C4-2B (cell line): ENCODE measurements at regions not wholly inside any gene's neighbourhood (a gene's known extent, or its start where the extent isn't known, plus 50 kb on each side); places are given as distances from the start of the nearest gene placed in this dataset.

Experiments
- ZFX ChIP-seq: fragments of 450-650 bp; IDR thresholded peaks from 2 replicates; pipeline ENCODE4 v1.6.1; 2017
- TF ChIP-seq, protein P1 (sequence below): fragments of 450-650 bp; conservative IDR thresholded peaks from 2 replicates; pipeline ENCODE4 v1.5.1; 2017; ENCODE audit warnings: mild to moderate bottlenecking

DNA sequence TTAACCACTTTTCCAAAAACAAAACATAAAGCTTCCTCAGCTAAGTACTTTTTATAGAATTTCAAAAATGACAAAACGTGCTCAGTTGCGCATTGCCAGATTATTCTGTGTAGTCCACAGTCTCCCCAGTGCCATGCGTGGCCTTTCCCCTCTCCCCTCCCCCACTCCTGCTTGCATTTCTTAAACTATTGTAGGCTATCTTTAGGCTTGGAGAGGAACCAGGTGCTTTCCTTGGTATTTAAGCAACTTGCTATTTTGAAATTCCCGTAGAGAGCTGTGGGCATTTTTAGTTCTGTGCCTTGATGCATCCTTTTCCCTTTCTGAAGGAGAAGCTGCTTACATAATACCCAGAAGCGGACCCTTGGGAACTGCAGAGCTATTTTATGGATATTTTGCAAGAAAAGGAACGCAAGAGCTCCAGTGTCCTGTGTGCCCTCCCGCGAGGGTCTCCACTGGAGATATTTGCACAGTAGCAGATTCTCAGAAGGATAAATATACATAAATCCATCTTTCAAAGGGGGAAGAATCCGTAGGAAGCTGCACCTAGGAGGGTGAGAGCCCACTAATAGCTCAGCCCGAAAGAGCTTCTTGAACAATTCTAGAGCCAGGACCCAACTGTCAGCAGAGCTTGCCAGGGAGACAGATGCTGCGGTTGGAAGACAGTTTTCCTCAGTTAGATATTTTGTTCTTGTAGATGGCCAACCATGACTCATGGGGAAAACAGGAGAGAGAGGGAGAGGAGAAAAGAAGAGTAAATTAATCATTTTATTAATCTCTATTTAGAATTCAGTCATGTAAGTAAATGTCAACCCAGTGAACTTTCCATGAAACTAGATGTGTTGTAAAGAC lies 1298.3 kb upstream of the WWC1 start:
- TF ChIP-seq, protein P1, sequence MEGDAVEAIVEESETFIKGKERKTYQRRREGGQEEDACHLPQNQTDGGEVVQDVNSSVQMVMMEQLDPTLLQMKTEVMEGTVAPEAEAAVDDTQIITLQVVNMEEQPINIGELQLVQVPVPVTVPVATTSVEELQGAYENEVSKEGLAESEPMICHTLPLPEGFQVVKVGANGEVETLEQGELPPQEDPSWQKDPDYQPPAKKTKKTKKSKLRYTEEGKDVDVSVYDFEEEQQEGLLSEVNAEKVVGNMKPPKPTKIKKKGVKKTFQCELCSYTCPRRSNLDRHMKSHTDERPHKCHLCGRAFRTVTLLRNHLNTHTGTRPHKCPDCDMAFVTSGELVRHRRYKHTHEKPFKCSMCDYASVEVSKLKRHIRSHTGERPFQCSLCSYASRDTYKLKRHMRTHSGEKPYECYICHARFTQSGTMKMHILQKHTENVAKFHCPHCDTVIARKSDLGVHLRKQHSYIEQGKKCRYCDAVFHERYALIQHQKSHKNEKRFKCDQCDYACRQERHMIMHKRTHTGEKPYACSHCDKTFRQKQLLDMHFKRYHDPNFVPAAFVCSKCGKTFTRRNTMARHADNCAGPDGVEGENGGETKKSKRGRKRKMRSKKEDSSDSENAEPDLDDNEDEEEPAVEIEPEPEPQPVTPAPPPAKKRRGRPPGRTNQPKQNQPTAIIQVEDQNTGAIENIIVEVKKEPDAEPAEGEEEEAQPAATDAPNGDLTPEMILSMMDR: no peak
- no peak for TF ChIP-seq ZFX
